Type B pancreatic cell (in vitro differentiated cells): ENCODE measurements at regions not wholly inside any gene's neighbourhood (a gene's known extent, or its start where the extent isn't known, plus 50 kb on each side); places are given as distances from the start of the nearest gene placed in this dataset.

Experiments used
- DNase-seq: peaks from one replicate; pipeline ENCODE4 v3.0.0; 2021; ENCODE audit warnings: mixed read lengths; ENCODE audit not compliant: unreplicated experiment; ENCODE audit errors: extremely low spot score
- H3K27ac Mint-ChIP-seq: 2 replicates; pipeline ENCODE4 v1.8.0; 2021; ENCODE audit warnings: mild to moderate bottlenecking, mixed read lengths
- H3K27me3 Mint-ChIP-seq: 2 replicates; pipeline ENCODE4 v1.8.0; 2021; ENCODE audit warnings: mixed read lengths
- H3K36me3 Mint-ChIP-seq: 2 replicates; pipeline ENCODE4 v1.8.0; 2021; ENCODE audit warnings: mixed read lengths
- H3K4me1 Mint-ChIP-seq: one replicate; pipeline ENCODE4 v1.8.0; 2021; ENCODE audit warnings: mixed read lengths; ENCODE audit not compliant: unreplicated experiment
- H3K4me3 Mint-ChIP-seq: 2 replicates; pipeline ENCODE4 v1.8.0; 2021; ENCODE audit warnings: mild to moderate bottlenecking, mixed read lengths
- H3K9me3 Mint-ChIP-seq: 2 replicates; pipeline ENCODE4 v1.8.0; 2021; ENCODE audit warnings: mixed read lengths
- CTCF ChIP-seq: fragments of 200-600 bp; sonication (generic); conservative IDR thresholded peaks from 2 replicates; pipeline ENCODE4 v1.5.0; 2021; ENCODE audit warnings: antibody characterized with exemption, mild to moderate bottlenecking

- Mint-ChIP-seq H3K27ac (no peak overlapping the region), H3K4me3 (no peak overlapping the region), H3K4me1 (no peaks in the 10 kb centered on the region), H3K36me3 (peaks cover 6% of the 10 kb centered on the region), H3K27me3 (no peaks in the 10 kb centered on the region), H3K9me3 (peaks cover 8% of the 10 kb centered on the region)
- no peak for DNase-seq
- TF ChIP-seq CTCF: no peak
These were observed 324.9 kb upstream of the PPARGC1A start for GRCh38 chr4:24214796-24215195.

- Mint-ChIP-seq H3K4me3 (no peak overlapping the region), H3K9me3 (peaks cover under 1% of the 10 kb centered on the region), H3K27ac (no peak overlapping the region), H3K27me3 (no peaks in the 10 kb centered on the region), H3K36me3 (peaks cover 6% of the 10 kb centered on the region), H3K4me1 (no peaks in the 10 kb centered on the region)
- no peak for TF ChIP-seq CTCF
- DNase-seq: no peak
These were observed 324.1 kb upstream of the PPARGC1A start for GRCh38 chr4:24213961-24214360.

GRCh38 chr4:24212642-24213041 is 322.8 kb upstream of the PPARGC1A start:
- H3K4me3 Mint-ChIP-seq: no peak overlapping the region
- H3K9me3 Mint-ChIP-seq: no peaks in the 10 kb centered on the region
- no peaks in the 10 kb centered on the region for H3K27me3 Mint-ChIP-seq
- peaks cover 3% of the 10 kb centered on the region for H3K36me3 Mint-ChIP-seq
- DNase-seq: no peak
- no peaks in the 10 kb centered on the region for H3K4me1 Mint-ChIP-seq
- H3K27ac Mint-ChIP-seq: no peak overlapping the region
- no peak for TF ChIP-seq CTCF

GRCh38 chr4:24211856-24212255 is 322.0 kb upstream of the PPARGC1A start:
- no peaks in the 10 kb centered on the region for H3K4me1 Mint-ChIP-seq
- H3K27ac Mint-ChIP-seq: no peak overlapping the region
- H3K4me3 Mint-ChIP-seq: no peak overlapping the region
- no peaks in the 10 kb centered on the region for H3K9me3 Mint-ChIP-seq
- H3K27me3 Mint-ChIP-seq: no peaks in the 10 kb centered on the region
- peaks cover under 1% of the 10 kb centered on the region for H3K36me3 Mint-ChIP-seq
- DNase-seq: no peak
- no peak for TF ChIP-seq CTCF

- no peak for TF ChIP-seq CTCF
- Mint-ChIP-seq H3K27me3 (no peaks in the 10 kb centered on the region), H3K4me3 (no peak overlapping the region)
These were observed 320.6 kb upstream of the PPARGC1A start for GRCh38 chr4:24210332-24210902.

GRCh38 chr4:24209906-24210305 is 320.1 kb upstream of the PPARGC1A start:
- H3K4me1 Mint-ChIP-seq: no peaks in the 10 kb centered on the region
- no peak overlapping the region for H3K27ac Mint-ChIP-seq
- H3K36me3 Mint-ChIP-seq: no peaks in the 10 kb centered on the region
- no peak for TF ChIP-seq CTCF
- H3K4me3 Mint-ChIP-seq: no peak overlapping the region
- no peak for DNase-seq
- H3K27me3 Mint-ChIP-seq: no peaks in the 10 kb centered on the region
- H3K9me3 Mint-ChIP-seq: no peaks in the 10 kb centered on the region

More at GRCh38 chr4:24210332-24210902, 320.6 kb upstream of the PPARGC1A start:
- DNase-seq: no peak
- Mint-ChIP-seq H3K27ac (no peak overlapping the region), H3K36me3 (no peaks in the 10 kb centered on the region), H3K4me1 (no peaks in the 10 kb centered on the region), H3K9me3 (no peaks in the 10 kb centered on the region)
